ENCODE measurements at regions not wholly inside any gene's neighbourhood (a gene's known extent, or its start where the extent isn't known, plus 50 kb on each side); places are given as distances from the start of the nearest gene placed in this dataset.

DNA sequence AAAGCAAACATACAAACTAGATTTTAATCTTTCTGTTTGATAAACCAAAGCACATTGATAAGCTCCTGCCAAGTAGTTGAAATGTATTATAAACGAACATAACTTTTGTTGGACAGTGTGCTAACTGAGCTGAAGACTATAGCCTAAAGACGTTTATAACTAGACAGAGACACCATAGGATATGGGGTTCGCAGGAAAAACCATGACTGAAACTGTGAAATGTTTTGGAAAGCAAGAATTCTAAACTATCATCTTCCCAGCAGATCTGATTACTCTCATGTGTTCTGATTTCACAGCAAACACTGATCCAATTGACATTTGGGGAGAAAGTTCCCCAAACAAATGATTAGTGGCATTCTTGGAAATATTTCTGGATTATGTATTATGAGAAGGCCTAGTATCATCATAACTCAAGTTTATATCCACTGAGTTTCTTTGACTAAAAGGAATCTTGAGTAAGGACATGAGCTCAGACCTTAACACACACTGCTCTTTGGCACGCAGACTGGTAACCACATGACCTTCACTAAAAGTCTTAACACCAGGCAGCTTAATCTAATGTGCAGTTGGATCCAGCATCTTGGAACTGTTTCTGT is 375.2 kb downstream of the ZNF608 start:
- TF ChIP-seq GATA2 (IDR thresholded peaks at IDR 0.05; ENCODE audit: low read depth, low read length) (no peak), GATA3 (IDR thresholded peaks at IDR 0.05; ENCODE audit: low read depth, low read length) (no peak)

Measured in SH-SY5Y (cell line).